Neural progenitor cell (in vitro differentiated cells): ENCODE measurements at regions not wholly inside any gene's neighbourhood (a gene's known extent, or its start where the extent isn't known, plus 50 kb on each side); places are given as distances from the start of the nearest gene placed in this dataset.

Source experiments
- DNase-seq: peaks from one replicate; pipeline ENCODE4 v3.0.0-alpha.2; 2016; ENCODE audit warnings: low spot score
- H2AFZ ChIP-seq: fragments of 200-600 bp; sonication (generic); replicated peaks from 2 replicates; pipeline ENCODE4 v1.6.1; 2016; ENCODE audit warnings: antibody characterized with exemption
- H3F3A ChIP-seq: fragments of 200-600 bp; sonication (generic); 2 replicates; pipeline ENCODE4 v1.6.1; 2016; ENCODE audit warnings: antibody characterized with exemption, low read depth
- H3K27ac ChIP-seq: fragments of 200-600 bp; sonication (generic); 2 replicates; pipeline ENCODE4 v1.5.1; 2016; ENCODE audit warnings: mild to moderate bottlenecking
- H3K27me3 ChIP-seq: fragments of 200-600 bp; sonication (generic); 2 replicates; pipeline ENCODE4 v1.6.1; 2016; ENCODE audit warnings: mild to moderate bottlenecking, moderate library complexity
- H3K36me3 ChIP-seq: fragments of 200-600 bp; sonication (generic); 2 replicates; pipeline ENCODE4 v1.5.1; 2016
- H3K4me1 ChIP-seq: fragments of 200-600 bp; sonication (generic); 2 replicates; pipeline ENCODE4 v1.6.1; 2016; ENCODE audit warnings: mixed run types
- H3K4me2 ChIP-seq: fragments of 200-600 bp; sonication (generic); 2 replicates; pipeline ENCODE4 v1.6.1; 2016
- H3K4me3 ChIP-seq: fragments of 200-600 bp; sonication (generic); 2 replicates; pipeline ENCODE4 v1.5.1; 2016
- H3K79me2 ChIP-seq: fragments of 200-600 bp; sonication (generic); 2 replicates; pipeline ENCODE4 v1.6.1; 2016; ENCODE audit warnings: low read depth
- H3K9ac ChIP-seq: fragments of 200-600 bp; sonication (generic); 2 replicates; pipeline ENCODE4 v1.6.1; 2016
- H3K9me3 ChIP-seq: fragments of 200-600 bp; sonication (generic); 2 replicates; pipeline ENCODE4 v1.5.1; 2016; ENCODE audit warnings: low read depth
- H4K20me1 ChIP-seq: fragments of 200-600 bp; sonication (generic); 2 replicates; pipeline ENCODE4 v1.6.1; 2016; ENCODE audit warnings: low read depth
- H3K27ac Mint-ChIP-seq: 3 replicates; pipeline ENCODE4 v1.8.0; 2021; ENCODE audit warnings: mixed read lengths
- H3K27me3 Mint-ChIP-seq: 2 replicates; pipeline ENCODE4 v1.8.0; 2022; ENCODE audit warnings: low read depth, mild to moderate bottlenecking, inconsistent platforms, moderate library complexity, mixed read lengths; ENCODE audit not compliant: insufficient read depth
- H3K36me3 Mint-ChIP-seq: 3 replicates; pipeline ENCODE4 v1.8.0; 2021; ENCODE audit warnings: mixed read lengths
- H3K4me1 Mint-ChIP-seq: 3 replicates; pipeline ENCODE4 v1.8.0; 2021; ENCODE audit warnings: mixed read lengths
- H3K4me3 Mint-ChIP-seq: 3 replicates; pipeline ENCODE4 v1.8.0; 2021; ENCODE audit warnings: mild to moderate bottlenecking, moderate library complexity, mixed read lengths
- H3K9me3 Mint-ChIP-seq: 3 replicates; pipeline ENCODE4 v1.8.0; 2020; ENCODE audit warnings: mixed read lengths
- EZH2 ChIP-seq: fragments of 200-600 bp; sonication (generic); IDR thresholded peaks from 2 replicates; pipeline ENCODE4 v1.6.1; 2017; ENCODE audit warnings: antibody characterized with exemption, mild to moderate bottlenecking, moderate library complexity
- EZH2phosphoT487 ChIP-seq: fragments of 200-600 bp; sonication (generic); IDR thresholded peaks from 2 replicates; pipeline ENCODE4 v1.6.1; 2017; ENCODE audit warnings: antibody characterized with exemption
- TF ChIP-seq, protein P1 (sequence below): fragments of 200-600 bp; sonication (generic); IDR thresholded peaks from 2 replicates; pipeline ENCODE4 v1.5.1; 2017; ENCODE audit warnings: antibody characterized with exemption, mild to moderate bottlenecking

- no peak overlapping the region for H3K4me3 Mint-ChIP-seq
- Histone ChIP-seq H3K27ac (no peak overlapping the region), H3K36me3 (no peaks in the 10 kb centered on the region), H3K79me2 (no peaks in the 10 kb centered on the region), H3K4me2 (no peak overlapping the region), H3K4me3 (no peak overlapping the region), H4K20me1 (no peaks in the 10 kb centered on the region), H3F3A (no peaks in the 10 kb centered on the region), H3K27me3 (no peaks in the 10 kb centered on the region), H2AFZ (no peak overlapping the region), H3K9ac (no peak overlapping the region), H3K4me1 (peaks cover 11% of the 10 kb centered on the region), H3K9me3 (no peaks in the 10 kb centered on the region)
- no peak overlapping the region for H3K27ac Mint-ChIP-seq
- H3K27me3 Mint-ChIP-seq = no peaks in the 10 kb centered on the region
- peaks cover 4% of the 10 kb centered on the region for H3K9me3 Mint-ChIP-seq
- H3K36me3 Mint-ChIP-seq = no peaks in the 10 kb centered on the region
- no peak for DNase-seq
- TF ChIP-seq EZH2 (no peak), EZH2phosphoT487 (no peak)
- TF ChIP-seq, protein P1, sequence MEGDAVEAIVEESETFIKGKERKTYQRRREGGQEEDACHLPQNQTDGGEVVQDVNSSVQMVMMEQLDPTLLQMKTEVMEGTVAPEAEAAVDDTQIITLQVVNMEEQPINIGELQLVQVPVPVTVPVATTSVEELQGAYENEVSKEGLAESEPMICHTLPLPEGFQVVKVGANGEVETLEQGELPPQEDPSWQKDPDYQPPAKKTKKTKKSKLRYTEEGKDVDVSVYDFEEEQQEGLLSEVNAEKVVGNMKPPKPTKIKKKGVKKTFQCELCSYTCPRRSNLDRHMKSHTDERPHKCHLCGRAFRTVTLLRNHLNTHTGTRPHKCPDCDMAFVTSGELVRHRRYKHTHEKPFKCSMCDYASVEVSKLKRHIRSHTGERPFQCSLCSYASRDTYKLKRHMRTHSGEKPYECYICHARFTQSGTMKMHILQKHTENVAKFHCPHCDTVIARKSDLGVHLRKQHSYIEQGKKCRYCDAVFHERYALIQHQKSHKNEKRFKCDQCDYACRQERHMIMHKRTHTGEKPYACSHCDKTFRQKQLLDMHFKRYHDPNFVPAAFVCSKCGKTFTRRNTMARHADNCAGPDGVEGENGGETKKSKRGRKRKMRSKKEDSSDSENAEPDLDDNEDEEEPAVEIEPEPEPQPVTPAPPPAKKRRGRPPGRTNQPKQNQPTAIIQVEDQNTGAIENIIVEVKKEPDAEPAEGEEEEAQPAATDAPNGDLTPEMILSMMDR = no peak
- H3K4me1 Mint-ChIP-seq = peaks cover 12% of the 10 kb centered on the region
Observed at GRCh38 chrX:40936827-40937226, 148.4 kb upstream of the USP9X start.

GRCh38 chrX:40938423-40938822 lies 146.8 kb upstream of the USP9X start:
- Histone ChIP-seq H3K27me3 (no peaks in the 10 kb centered on the region), H3K9me3 (no peaks in the 10 kb centered on the region), H4K20me1 (no peaks in the 10 kb centered on the region), H3K36me3 (no peaks in the 10 kb centered on the region), H3K4me2 (no peak overlapping the region), H3K9ac (no peak overlapping the region), H3K79me2 (no peaks in the 10 kb centered on the region), H3F3A (no peaks in the 10 kb centered on the region), H3K4me1 (peaks cover 7% of the 10 kb centered on the region), H2AFZ (no peak overlapping the region), H3K27ac (no peak overlapping the region), H3K4me3 (no peak overlapping the region)
- no peak for DNase-seq
- no peak for TF ChIP-seq EZH2phosphoT487
- TF ChIP-seq EZH2 = no peak
- TF ChIP-seq, protein P1 = no peak
- H3K27me3 Mint-ChIP-seq = no peaks in the 10 kb centered on the region
- no peaks in the 10 kb centered on the region for H3K36me3 Mint-ChIP-seq
- peaks cover 7% of the 10 kb centered on the region for H3K9me3 Mint-ChIP-seq
- H3K27ac Mint-ChIP-seq = no peak overlapping the region
- peaks cover 7% of the 10 kb centered on the region for H3K4me1 Mint-ChIP-seq
- H3K4me3 Mint-ChIP-seq = no peak overlapping the region

DNA sequence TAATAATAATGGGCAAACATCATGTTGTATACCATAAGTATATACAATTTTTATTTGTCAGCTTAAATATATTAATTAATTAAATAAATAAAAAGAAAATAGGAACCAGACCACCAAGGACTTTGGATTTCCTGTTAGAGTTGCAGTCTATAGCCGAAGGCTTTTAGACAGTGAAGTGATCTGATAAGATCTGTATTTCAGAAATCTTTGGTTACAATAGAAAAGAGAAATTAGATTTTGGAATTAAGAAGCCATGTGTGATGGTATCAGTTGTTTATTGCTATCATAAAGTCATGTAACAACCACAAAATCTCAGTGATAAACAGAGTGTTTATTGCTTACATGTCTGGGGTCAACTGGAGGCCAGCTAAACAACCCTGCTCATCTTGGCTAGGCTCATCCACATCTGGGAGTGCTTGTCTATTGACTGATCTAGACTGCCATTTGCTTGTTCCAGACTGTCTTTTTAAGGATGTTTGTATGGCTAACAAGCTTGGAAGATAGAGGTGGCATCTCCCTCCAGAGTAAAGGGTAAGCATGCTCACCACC lies 142.1 kb upstream of the USP9X start:
- Histone ChIP-seq H3K4me2 (no peak overlapping the region), H4K20me1 (no peaks in the 10 kb centered on the region), H3K9ac (no peak overlapping the region), H3K27ac (no peak overlapping the region), H3K27me3 (no peaks in the 10 kb centered on the region), H3F3A (peaks cover 3% of the 10 kb centered on the region), H3K36me3 (no peaks in the 10 kb centered on the region), H3K79me2 (no peaks in the 10 kb centered on the region), H3K9me3 (peaks cover 5% of the 10 kb centered on the region), H3K4me1 (no peaks in the 10 kb centered on the region), H3K4me3 (no peak overlapping the region), H2AFZ (no peak overlapping the region)
- H3K27ac Mint-ChIP-seq = no peak overlapping the region
- peaks cover 5% of the 10 kb centered on the region for H3K9me3 Mint-ChIP-seq
- no peaks in the 10 kb centered on the region for H3K36me3 Mint-ChIP-seq
- no peaks in the 10 kb centered on the region for H3K27me3 Mint-ChIP-seq
- TF ChIP-seq EZH2phosphoT487 = no peak
- TF ChIP-seq, protein P1 = no peak
- no peak for TF ChIP-seq EZH2
- no peaks in the 10 kb centered on the region for H3K4me1 Mint-ChIP-seq
- DNase-seq = no peak
- no peak overlapping the region for H3K4me3 Mint-ChIP-seq
